Endometrium (tissue), 2 donors: ENCODE measurements at regions not wholly inside any gene's neighbourhood (a gene's known extent, or its start where the extent isn't known, plus 50 kb on each side); places are given as distances from the start of the nearest gene placed in this dataset.

ENCODE experiments used
- FAIRE-seq: peaks from 2 replicates; lab custom pipeline; 2012; peaks lifted over from hg19 to GRCh38; lab: Jason Lieb, UNC
- donor health status: control.
- donor health status: control.

DNA sequence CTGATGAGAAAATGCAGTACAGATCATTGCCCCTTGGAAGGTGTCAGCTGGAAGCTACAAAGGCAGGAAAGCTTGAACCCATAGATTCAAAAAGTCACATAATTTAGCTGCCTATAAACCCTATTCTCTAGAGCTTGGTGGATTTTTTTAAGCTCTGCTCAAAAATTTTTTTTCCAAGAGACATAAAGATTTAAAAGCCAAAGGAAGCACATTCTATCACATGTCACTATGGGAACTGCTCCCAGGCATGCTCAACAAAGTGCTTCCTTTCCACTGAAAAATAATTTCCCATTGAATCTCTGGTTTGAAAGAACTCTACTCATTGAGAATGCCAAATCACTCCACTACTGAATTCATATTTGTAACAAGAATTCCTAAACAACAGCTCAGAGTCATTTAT, 419.8 kb downstream of the CETN3 start:
- FAIRE-seq: no peak

DNA sequence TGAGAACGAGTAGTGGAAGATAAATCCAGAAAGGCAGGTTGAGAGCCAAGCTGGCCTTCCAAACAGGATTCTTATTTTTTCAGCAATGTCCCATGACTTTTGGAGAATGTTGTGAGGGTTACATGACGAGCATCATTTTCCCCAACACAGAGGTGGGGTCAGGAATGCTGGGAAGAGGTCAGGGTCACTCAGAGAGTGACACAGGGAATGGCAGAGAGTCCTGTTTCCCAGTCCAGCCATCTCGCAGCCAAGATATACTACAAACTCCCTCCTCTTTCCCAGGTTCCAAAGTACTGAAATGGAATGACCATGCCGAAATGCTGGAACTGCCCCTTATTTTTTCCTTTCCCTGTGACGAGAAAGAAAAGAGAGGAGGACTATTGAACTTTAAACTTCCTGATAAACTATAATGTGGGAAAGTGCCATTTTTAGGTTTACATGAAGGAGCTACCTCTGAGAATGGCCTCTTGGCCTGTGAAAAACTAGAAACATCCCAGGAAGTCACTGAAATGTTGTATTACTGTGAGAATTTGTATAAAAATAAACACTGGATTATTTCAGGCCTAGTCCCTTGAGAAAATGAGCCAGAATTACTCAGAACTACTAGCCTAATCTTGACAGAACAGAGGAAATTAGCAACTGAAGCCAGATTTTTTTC, 420.4 kb downstream of the CETN3 start:
- FAIRE-seq: peak; percentile 4

DNA sequence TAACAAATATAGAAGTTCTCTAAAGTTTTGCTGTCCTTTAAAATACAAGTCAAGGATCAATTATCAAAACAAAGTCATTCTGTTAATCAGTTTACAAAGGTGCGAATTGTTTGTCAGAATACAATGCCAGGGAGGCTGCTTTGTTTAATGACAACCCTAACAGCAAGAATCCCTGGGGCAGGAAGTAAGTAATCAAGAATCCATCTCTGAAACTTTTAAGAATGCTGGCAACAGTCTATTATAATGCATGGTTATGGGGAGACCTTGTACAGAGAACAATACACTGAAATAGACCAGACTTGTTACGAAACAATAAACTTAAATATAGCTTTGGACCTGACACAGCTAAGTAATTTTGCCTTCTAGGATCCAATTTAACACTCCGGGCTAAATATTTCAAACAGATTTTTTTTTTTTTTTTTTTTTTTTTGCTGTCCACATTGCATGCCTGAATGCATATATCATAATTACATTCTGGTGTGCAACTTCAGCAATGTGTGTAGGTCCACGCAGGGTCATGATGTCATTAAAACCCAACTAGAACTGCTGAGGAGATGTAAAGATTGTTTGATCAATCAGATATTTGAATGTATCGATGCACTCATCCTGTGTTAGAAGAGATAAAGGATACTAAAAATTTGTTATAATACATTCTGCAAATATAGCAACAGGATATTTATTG, 421.3 kb downstream of the CETN3 start:
- FAIRE-seq: peak; percentile 31

DNA sequence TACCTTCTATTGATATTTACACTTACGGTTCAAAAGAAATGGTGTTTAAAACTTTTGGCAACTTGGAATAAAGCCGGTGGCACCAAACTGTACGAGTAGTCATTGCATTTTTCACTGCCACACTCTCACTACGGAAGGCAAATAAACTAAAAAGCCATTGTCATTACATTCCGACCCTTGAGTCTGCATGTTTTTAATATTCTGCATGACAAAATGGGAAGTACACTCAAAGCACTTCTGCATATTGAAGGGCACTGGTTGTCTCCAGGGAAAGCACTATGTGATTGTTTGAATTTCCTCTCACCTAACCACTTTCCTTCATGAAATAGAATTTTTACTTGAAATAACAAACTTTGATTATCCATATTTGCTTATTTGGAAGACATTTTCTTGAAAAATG, 426.3 kb downstream of the CETN3 start:
- FAIRE-seq: no peak

DNA sequence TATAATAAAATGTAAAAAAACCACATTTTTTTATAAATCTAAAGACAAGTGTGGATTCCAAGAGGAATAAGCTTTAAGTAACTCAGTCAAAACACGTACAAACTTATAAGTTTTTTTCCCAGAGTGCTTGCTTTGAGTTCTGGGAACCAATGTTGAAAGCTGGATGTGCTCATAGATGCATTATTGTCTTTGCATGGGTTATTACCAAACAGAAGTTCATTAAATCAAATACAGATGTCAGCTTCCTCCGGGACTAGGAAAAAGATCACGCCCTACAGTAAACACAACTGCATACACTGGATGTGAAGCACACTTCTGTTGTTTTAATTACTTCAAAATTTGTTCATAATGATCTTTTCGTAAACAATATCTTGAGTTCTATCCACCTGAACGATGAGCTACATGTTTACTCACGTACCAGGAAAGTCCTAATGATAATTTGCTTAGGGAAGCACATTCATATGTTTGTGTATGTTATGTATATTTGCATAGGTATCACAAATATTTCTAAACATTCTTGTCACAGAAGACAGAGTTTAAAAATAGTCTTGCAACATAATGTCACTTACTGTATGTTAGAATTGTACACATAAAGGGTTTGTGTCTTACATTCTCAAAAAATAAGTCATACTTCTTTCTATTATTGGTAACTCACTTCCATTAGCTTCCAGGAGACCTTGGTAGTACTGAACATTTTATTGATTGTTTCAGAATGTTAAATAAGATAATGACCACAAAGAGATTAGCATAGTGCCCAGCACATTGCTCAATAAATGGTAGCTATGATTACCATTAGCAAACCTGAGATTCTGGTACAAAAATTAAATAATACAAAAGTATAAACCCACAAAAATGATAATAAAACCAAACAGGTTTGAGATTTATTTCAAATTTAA, 427.4 kb downstream of the CETN3 start:
- FAIRE-seq: no peak

DNA sequence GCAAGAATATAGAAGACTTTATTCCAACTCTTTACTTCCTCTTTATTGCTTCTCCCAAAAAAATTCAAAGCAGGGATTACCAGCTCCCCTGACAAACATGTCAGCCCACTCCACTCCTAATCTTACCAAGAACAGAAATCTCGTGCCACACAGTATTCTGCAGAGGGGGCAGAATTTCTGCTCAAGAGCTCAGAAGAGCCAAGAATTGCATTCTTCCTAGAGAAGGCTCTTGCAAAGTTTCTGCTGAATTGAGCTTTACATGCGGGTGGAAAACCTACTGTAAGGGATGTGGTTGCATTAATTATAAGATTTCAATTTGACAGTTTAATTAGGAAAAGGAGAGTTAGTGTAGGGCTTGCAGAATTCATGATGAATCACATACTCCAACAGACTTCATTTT, 428.5 kb downstream of the CETN3 start:
- no peak for FAIRE-seq

DNA sequence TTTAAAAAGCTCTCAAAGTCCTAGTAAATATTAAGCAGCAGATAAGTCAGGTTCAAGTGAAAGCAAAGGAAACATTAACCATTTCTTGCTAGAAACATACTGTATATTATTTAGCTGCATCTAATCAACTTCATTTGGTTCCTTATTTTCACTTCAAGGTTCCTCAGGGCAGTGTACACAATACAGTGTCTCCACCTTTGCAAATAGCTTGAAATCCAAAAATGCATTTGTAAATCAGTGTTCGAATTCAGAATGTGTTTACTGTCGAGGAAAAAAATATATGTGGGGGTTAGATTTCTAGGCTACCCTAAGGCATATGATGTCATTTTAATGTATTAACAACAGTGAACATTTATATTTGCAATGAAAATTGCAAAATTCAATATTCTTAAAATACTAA, 436.0 kb downstream of the CETN3 start:
- FAIRE-seq: no peak

DNA sequence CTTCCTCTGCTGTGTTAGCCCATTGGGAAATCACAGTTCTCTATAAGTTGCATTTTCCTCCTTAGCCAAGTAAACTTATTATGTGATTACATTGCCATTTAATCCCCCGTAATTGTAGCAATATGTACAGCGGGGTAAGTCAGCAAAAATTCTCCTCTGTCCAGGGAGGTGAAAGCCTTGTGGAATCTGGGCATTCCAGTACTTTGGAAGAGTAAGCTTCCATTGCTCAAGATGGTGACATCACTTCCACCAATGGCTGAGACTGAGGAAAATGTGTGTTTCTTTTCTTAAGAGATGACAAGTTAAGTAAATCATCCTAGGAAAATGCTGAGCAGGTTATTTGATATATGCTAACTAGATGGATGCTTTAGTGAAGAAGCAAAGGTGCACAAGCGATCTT, 436.7 kb downstream of the CETN3 start:
- no peak for FAIRE-seq

DNA sequence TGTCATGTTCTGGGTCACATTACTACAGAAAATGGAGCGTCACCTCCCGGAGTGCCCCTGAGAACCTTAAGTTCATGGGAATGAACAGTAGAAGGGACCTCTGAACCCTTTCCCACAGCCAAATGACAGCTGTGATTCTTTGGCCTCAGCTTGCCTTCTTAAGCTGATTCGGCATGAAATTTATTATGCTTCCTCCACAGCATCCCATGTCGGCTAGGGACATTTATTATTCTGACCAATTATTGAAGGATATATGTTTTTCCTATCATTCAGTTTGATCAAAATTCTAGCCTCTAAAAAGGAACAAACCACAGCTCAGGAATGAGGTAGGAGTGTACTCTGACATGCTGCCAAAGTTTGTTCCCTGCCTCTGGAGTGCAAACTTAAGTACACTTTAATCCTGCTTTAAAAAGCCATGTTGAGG, 440.6 kb downstream of the CETN3 start:
- peak; percentile 55 for FAIRE-seq

DNA sequence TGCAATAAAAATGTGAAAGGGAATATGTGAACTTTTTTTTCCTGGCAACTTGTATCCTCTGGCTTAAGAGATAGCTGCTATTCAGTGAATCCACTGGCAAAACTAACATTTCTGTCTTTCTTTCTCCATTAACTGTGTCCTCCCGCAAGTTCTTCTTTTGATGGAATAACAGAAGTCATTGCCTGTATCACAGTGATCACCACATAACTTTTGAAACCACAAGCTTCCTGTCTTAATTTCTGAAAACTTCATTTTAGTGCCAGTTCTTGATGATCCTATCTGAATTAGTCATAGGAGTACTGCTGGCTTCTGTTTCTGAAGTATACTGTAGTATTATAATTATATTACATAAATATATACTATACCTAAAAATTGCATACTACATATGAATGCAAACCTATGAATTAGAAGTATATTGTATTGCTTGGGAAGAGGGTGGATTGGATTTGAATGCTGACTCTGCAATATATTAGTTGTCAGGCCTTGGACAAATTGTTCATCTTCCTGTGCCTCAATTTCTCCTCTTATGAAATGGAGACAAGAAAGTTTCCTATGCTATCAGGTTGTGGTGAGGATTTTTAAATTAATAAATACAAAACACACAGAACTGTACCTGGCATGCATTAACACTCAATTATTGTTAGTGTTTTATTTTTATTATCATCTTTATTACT, 441.6 kb downstream of the CETN3 start:
- FAIRE-seq: no peak

DNA sequence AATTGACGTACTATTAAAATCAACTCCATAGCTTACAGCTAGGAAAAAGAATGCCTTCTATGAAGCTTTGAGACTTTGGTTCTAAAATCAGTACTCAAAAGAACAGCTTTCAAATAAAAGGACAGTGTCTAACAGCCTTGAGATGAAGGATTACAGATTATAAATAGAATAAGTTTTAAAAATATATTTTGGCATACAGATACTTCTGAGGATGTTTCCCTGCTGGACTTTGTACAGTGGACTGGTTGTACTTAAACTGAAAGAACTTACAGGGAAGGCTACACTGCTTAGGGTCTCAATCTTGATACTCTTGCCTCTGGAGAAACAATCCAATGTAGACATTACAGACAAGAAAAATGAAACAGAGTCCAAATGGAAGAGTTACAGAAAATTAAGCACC, 452.7 kb downstream of the CETN3 start:
- FAIRE-seq: no peak

DNA sequence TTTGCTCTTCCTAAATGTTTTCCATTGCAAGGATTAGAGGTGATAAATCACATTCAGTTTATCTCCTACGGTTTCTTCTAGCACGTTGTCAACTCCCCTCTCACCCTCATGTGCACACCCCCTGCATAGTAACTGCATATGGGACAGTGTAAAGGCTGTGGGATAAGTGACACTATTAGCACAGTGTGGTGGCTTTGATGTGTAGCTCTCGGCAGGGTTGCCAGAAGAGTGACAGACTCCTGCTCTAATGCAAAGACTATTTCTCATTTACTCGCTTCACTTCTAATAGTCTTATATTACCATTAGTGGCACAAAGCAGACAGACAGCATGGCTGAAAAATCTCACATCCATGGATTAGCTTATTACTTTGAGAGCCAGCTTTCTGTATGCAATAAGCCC, 454.6 kb downstream of the CETN3 start:
- FAIRE-seq: no peak

DNA sequence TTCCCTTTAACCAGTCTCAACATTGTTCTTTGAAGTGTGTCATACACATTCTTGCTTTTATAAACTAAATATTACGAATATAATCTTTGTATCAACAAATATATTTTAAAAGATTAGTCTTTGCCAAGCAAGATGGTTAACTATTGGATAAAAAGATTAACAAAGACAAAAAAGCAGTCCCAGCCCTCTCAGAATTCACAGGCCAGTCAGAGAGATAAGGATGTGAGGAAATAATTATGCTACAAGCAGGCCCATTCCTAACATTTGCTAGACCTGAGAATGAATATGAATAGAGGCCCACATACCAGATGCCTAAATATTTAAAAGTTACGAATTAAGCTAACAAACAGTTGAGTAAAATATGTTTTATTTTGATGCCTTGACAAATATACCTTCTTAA, 457.7 kb downstream of the CETN3 start:
- no peak for FAIRE-seq

DNA sequence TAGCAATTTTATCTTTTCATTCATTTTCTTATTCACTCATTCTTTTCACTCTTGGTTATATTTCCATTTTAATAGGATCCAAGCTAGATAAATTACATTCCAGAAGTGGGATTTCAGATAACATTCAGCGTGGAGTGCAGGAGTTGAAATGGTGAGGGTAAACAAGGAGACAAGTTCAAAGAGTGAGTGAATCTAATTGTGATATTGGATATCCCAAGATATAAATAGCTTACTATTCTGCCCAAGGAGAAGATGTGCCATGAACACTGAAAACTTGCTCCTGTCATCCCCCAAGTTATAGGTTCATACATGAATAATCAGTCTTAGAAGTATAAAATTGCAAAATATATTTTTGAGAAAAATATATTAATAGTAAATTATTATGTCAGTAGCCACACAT, 459.3 kb downstream of the CETN3 start:
- no peak for FAIRE-seq

DNA sequence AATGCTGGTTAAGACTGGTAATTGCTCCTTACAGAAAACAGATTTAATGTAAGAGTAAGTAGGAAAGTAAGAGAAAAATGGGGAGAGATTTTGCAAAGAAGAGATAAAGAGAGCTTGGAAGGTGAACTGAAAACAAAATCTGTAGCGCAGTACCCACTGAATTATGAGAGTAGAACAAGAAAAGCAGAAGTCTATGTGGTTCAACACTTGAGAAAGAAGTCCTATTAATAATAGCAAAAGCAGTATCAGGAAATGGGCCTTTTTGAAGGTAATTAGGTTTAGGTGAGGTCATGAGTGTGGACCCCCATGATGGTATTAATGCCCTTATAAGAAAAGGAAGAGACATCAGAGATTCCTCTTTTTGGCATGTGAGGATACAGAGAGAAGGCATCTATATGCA, 460.6 kb downstream of the CETN3 start:
- no peak for FAIRE-seq

DNA sequence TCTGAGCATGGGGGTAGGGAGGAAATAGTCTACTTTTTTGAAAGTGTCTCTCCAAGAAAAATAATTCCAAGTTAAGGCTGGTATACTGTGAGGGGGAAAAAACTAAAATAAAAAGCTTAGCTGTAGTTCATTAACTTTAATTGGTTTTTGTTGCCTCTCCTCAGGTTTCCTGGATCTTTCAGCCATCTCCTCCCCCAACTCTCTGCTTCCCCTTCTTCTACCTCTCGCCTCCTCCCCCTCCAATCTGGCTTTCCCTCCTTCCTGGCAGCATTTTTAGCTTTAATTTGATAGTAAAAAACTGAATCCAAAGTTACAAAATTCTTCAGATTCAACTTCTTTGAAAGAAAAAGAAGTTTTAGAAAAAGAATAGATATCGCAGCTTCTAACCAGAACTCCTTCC, 462.6 kb downstream of the CETN3 start:
- no peak for FAIRE-seq

DNA sequence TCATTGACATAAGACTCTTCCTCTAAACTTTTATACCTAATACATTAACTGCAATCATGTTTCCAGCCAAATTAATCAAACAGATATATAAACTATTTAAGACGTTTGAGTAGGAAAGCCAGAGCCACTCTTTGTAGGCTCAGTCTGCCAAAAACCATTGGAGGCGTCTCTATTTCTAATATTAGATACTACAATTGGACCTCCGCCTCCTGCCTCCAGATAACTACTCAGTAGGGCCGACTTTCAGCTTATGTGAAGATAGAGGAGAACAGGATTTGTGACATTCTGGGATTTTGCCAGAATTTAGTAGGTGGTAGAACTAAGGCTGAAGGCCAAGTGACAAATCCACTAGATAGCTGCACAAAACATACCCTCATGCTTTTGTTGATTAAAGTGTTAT, 463.0 kb downstream of the CETN3 start:
- FAIRE-seq: no peak

DNA sequence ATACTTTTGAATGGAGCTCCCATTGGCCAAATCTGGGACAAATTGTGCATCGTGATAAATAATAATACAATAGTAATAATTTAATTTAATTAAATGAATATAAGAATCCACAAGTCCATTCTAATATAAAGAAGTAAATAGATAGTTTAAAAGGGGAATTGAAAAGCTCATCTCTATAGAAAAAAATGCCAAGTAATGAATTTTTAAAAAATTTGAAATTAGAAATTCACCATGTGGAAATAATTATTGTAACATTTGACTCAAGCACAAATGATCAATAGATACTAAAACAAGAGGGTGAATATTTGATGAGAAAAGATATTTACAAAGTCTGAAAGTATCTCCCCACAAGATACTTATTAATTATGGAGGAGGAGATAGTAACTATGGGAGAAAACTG, 467.4 kb downstream of the CETN3 start:
- FAIRE-seq: no peak

DNA sequence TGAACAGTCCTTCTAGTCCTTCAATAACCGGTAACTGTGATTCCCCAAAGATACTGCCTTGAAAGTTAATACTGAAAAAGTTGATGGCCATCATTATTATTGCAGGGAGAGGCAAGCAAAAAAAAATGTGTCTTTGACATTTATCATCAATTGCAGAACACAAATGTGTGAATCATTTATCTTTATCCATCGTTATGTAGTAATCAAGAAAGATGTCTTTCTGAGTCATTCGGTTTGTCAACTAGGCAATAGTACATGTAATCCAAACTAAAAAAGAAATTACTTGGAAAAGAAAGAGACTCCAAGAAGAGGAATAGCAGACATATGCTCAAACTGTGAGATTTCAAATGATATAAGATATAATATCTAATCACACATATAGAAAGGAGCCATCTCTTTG, 473.0 kb downstream of the CETN3 start:
- FAIRE-seq: no peak

DNA sequence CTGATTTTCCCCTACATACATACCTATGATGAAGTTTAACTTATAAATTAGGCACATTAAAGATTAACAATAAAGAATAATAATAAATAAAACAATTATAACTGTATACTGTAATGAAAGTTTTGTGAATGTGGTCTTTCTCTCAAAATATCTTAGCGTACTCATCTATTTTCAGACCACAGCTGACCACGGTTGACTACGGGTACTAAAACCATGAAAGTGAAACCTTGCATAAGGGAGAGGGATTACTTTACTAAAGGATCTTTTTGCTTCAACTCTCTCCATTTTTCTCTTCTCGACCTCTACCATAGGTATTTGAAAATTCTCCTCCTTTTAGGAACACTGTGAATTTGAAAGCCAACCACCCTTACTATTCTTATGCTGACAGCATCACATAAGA, 475.5 kb downstream of the CETN3 start:
- no peak for FAIRE-seq

DNA sequence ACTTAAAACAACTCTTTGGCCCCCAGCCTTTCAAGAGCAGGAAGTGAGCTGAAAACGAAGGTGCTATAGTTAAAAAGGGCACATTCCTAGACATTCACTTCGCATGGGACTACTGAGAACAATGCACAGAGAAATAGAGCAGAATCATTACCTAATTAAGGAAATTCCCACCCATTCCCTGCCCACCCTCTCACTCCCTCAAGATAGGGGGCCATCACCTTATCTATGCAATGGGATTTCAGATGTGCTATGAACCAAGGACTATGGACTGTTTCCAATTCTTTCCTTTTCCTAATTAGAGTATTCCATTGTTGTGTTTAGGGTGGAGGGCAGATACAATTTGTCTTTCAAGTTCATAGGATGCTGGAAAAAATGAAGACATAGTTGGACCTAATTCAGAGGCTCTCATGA, 476.8 kb downstream of the CETN3 start:
- FAIRE-seq: no peak

DNA sequence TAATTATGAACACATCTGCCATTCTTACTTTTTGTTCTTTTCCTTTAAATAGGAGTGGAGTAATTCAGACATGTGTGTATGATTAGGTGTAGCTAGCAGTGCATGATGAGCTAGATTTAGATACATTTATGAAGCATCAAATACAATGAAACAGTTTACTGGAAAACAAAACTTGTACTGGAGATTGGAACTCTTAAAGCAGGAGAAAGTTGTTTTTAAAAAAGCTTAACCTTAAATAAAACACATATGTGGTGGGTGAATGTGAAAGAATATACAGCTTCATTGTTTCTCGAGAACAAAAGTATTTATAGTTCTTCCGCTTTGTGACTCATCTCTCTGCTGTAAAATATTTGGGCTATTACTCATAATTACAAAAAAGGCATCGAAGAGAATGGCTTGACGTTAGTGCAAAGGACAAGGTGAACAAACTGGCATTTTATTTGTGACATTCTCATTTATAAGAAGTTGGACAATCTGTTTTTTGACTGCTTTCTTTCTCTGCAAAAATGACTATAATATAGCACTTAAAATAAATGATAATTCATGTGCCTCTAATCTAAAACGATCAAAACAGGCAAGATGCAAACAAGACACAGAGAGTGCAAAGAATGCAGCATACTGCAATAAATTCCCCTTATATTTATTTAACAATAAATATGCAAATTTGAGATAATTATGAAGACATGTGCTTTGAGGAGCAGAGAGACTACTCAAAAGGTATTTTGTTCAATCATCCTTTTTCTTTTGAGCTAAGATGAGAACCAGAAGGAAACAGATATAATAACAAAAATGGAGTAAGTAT, 478.8 kb downstream of the CETN3 start:
- peak; percentile 69 for FAIRE-seq
